Neural crest cell (in vitro differentiated cells): ENCODE measurements at regions not wholly inside any gene's neighbourhood (a gene's known extent, or its start where the extent isn't known, plus 50 kb on each side); places are given as distances from the start of the nearest gene placed in this dataset.

Experiments
- DNase-seq: peaks from one replicate; pipeline ENCODE4 v3.0.0; 2021; ENCODE audit warnings: low read depth, mixed read lengths, low spot score
- H3K27ac Mint-ChIP-seq: one replicate; pipeline ENCODE4 v1.8.0; 2021; ENCODE audit warnings: mild to moderate bottlenecking, mixed read lengths; ENCODE audit not compliant: unreplicated experiment
- H3K27me3 Mint-ChIP-seq: 2 replicates; pipeline ENCODE4 v1.8.0; 2021; ENCODE audit warnings: low read depth, mild to moderate bottlenecking, mixed read lengths
- H3K36me3 Mint-ChIP-seq: 2 replicates; pipeline ENCODE4 v1.8.0; 2021; ENCODE audit warnings: low read depth, mild to moderate bottlenecking, mixed read lengths
- H3K4me1 Mint-ChIP-seq: 2 replicates; pipeline ENCODE4 v1.8.0; 2021; ENCODE audit warnings: mixed read lengths
- H3K4me3 Mint-ChIP-seq: one replicate; pipeline ENCODE4 v1.8.0; 2021; ENCODE audit warnings: mild to moderate bottlenecking, mixed read lengths
- H3K9me3 Mint-ChIP-seq: 2 replicates; pipeline ENCODE4 v1.8.0; 2021; ENCODE audit warnings: mixed read lengths
- TF ChIP-seq, protein P1 (sequence below): fragments of 200-600 bp; sonication (generic); conservative IDR thresholded peaks from 2 replicates; pipeline ENCODE4 v1.5.0; 2021; ENCODE audit warnings: antibody characterized with exemption, mild to moderate bottlenecking

DNA sequence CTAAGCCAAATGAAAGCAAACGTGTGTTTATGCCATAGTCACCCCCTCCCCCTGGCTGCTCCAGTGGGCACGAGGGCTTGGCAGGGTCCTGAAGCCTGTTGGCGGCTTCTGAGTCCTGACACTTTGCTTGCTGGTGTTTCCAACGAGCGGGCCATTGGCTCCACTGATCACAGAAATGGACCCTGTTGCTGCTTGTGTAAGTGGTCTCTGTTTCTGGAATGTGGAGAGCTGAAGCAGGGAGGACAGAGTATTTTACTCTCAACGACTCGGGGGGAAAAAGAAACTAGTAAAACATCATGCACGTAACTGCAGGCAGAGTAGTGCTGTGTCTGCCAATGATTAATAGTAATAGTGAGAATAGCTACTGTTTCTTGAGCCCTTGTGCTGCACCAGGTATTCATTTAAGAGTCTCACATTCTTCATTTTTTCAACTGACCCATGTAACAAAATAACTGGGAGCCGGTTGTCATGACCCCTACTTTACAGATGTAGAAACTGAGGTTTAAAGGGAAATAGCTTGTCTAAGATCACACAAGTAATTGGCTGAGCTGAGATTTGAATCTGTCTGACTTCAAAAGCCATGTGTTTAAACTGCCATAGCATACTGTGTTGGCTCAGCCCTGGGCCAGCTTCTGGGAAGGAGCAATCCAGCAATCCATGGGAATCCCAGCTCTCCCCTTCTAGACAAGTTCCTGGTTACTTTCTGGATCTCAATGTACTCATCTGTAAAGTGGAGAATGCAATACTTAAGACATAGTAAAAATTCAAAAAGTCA is 526.7 kb downstream of the INSC start:
- no peaks in the 10 kb centered on the region for H3K27me3 Mint-ChIP-seq
- H3K9me3 Mint-ChIP-seq = peaks cover 6% of the 10 kb centered on the region
- peaks cover 6% of the 10 kb centered on the region for H3K4me1 Mint-ChIP-seq
- TF ChIP-seq, protein P1, sequence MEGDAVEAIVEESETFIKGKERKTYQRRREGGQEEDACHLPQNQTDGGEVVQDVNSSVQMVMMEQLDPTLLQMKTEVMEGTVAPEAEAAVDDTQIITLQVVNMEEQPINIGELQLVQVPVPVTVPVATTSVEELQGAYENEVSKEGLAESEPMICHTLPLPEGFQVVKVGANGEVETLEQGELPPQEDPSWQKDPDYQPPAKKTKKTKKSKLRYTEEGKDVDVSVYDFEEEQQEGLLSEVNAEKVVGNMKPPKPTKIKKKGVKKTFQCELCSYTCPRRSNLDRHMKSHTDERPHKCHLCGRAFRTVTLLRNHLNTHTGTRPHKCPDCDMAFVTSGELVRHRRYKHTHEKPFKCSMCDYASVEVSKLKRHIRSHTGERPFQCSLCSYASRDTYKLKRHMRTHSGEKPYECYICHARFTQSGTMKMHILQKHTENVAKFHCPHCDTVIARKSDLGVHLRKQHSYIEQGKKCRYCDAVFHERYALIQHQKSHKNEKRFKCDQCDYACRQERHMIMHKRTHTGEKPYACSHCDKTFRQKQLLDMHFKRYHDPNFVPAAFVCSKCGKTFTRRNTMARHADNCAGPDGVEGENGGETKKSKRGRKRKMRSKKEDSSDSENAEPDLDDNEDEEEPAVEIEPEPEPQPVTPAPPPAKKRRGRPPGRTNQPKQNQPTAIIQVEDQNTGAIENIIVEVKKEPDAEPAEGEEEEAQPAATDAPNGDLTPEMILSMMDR = no peak
- no peak for DNase-seq
- no peaks in the 10 kb centered on the region for H3K36me3 Mint-ChIP-seq
- no peak overlapping the region for H3K27ac Mint-ChIP-seq
- H3K4me3 Mint-ChIP-seq = no peak overlapping the region

- TF ChIP-seq, protein P1 = no peak
- H3K27ac Mint-ChIP-seq = no peak overlapping the region
- DNase-seq = no peak
- H3K36me3 Mint-ChIP-seq = no peaks in the 10 kb centered on the region
- no peaks in the 10 kb centered on the region for H3K27me3 Mint-ChIP-seq
- H3K9me3 Mint-ChIP-seq = no peaks in the 10 kb centered on the region
- H3K4me1 Mint-ChIP-seq = peaks cover 9% of the 10 kb centered on the region
- H3K4me3 Mint-ChIP-seq = no peak overlapping the region
Observed at GRCh38 chr11:15645201-15645600, 530.5 kb downstream of the INSC start.

DNA sequence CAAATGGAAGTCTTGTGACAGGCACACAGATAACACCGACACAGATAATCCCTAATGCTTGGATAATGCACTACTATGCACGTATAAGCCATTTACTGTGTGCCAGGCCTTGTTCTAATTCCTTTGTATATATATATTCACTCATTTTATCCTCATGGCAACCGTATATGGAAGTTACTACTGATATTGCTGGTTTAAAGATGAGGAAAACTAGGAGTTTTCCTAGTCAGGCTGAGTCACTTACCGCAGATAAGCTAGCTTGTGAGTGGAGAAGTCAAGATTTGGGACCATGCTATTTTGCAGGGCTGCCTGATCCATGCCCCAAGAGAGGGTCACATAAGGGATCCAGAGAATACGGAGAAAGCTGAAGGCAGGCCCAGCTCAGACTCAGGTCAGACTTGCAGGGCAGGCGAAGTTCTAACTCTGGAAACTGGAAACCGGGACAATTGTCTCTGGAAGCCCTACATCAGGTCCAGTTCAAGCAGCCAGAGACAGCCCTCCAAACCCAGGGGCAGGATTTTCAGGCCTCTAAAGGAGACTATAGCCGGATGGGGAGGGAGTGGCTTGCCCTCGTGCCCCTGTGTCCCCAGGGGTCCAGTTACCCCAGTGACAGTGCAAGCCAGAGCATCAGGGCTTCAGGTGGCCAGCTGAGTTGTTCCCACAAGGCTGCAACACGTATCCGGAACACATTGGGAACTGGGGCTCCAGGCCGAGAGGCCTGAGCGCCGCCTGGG is 534.8 kb downstream of the INSC start:
- no peak for DNase-seq
- no peaks in the 10 kb centered on the region for H3K9me3 Mint-ChIP-seq
- H3K27ac Mint-ChIP-seq = peak overlapping the region; percentile 38
- peaks cover 28% of the 10 kb centered on the region for H3K4me1 Mint-ChIP-seq
- no peaks in the 10 kb centered on the region for H3K27me3 Mint-ChIP-seq
- no peak overlapping the region for H3K4me3 Mint-ChIP-seq
- TF ChIP-seq, protein P1 = no peak
- no peaks in the 10 kb centered on the region for H3K36me3 Mint-ChIP-seq

DNA sequence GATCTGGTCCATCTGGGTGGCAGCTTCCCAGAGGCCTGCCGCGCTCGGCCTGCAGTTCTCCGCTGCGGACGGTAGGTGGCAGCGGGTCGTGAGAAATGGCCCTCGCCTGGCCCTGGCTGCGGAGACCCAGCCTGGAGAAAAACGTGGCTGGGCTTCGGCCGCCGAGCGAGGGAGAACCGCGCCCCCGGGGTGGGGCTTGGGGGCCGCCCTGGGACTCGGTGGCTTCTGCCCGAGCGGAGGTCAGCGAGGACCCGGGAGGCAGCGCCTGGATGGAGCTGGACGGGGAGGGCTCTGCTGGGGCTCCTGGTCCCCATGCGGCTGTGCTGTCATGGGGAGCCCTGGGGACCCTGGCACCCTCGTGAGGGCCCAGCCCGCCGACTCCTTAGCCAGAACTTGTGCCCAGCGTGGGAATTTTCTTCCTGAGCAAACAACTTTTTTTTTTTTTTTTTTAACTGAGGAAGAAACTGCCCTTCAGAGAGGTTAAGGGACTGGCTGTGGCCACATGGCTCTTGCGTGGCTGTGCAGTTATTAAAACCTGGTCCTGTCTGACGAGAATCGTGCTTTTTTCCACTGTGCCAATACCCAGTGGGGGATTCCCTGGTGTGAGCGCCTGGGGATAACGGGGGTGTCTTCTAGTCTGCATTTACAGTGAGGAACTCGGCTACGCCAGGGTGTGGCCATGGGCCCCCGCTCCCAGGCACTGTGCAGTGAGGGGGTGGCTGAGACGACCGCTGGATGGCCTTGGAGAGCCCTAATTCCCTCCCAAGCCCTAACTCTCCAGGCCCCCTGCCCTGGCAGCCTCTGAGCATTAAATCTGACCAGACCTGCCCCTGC is 535.6 kb downstream of the INSC start:
- H3K4me1 Mint-ChIP-seq = peaks cover 28% of the 10 kb centered on the region

DNA sequence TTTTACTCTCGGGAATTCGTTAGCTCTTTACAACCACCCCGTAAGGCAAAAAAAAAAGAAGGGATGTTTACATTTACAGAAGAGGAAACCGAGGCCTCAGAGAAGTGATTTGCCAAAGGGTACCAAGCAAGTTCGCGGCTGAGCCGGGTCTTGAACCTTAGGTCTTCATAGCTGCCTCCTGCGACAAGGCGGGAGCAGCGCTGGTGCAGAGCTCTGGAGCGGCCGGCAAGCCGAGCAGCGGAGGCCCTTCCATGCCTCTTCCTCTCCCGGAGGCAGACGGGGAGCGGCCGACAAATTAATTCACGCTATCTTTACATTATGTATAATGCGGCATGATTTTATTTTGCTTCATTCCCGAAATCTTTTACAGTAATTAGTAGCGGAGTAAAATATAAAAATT is 536.3 kb downstream of the INSC start:
- no peaks in the 10 kb centered on the region for H3K27me3 Mint-ChIP-seq
- DNase-seq = no peak
- no peak overlapping the region for H3K27ac Mint-ChIP-seq
- no peaks in the 10 kb centered on the region for H3K36me3 Mint-ChIP-seq
- no peaks in the 10 kb centered on the region for H3K9me3 Mint-ChIP-seq
- peak overlapping the region; percentile 10 for H3K4me3 Mint-ChIP-seq
- TF ChIP-seq, protein P1 = no peak
- peaks cover 28% of the 10 kb centered on the region for H3K4me1 Mint-ChIP-seq

More for the DNA sequence above, 535.6 kb downstream of the INSC start:
- Mint-ChIP-seq H3K27me3 (no peaks in the 10 kb centered on the region), H3K36me3 (no peaks in the 10 kb centered on the region), H3K27ac (no peak overlapping the region), H3K4me3 (peak overlapping the region; percentile 10), H3K9me3 (no peaks in the 10 kb centered on the region)
- TF ChIP-seq, protein P1 = peak; percentile 98
- DNase-seq = peak; percentile 100
